HG02973 (cell line): ENCODE measurements at regions not wholly inside any gene's neighbourhood (a gene's known extent, or its start where the extent isn't known, plus 50 kb on each side); places are given as distances from the start of the nearest gene placed in this dataset.
"Not testable (repeated sequence)": the region's sequence is repeated elsewhere in the genome, so short reads cannot be mapped to it uniquely, and the experiment has no call there.

Source experiments
- ATAC-seq: cut with Tn5 transposase; IDR thresholded peaks from one replicate; pipeline ENCODE4 v1.9.1; 2021; ENCODE audit warnings: moderate library complexity; ENCODE audit not compliant: unreplicated experiment

GRCh38 chr2:53127061-53127650 is 640.4 kb upstream of the CHAC2 start:
- no peak for ATAC-seq

GRCh38 chr2:53114991-53115390 is 652.6 kb upstream of the CHAC2 start:
- no peak for ATAC-seq

GRCh38 chr2:53114582-53114981 is 653.0 kb upstream of the CHAC2 start:
- ATAC-seq = no peak

GRCh38 chr2:53112408-53112807 is 655.2 kb upstream of the CHAC2 start:
- ATAC-seq = not testable (repeated sequence)

GRCh38 chr2:53111406-53111805 is 656.2 kb upstream of the CHAC2 start:
- no peak for ATAC-seq

GRCh38 chr2:53111004-53111403 is 656.6 kb upstream of the CHAC2 start:
- no peak for ATAC-seq

- no peak for ATAC-seq
Measured at GRCh38 chr2:53108246-53108645, 659.4 kb upstream of the CHAC2 start.

GRCh38 chr2:53104263-53104662 is 663.3 kb upstream of the CHAC2 start:
- ATAC-seq = no peak

- ATAC-seq = no peak
Measured at GRCh38 chr2:53103679-53104078, 663.9 kb upstream of the CHAC2 start.

GRCh38 chr2:53098696-53099078 is 668.9 kb upstream of the CHAC2 start:
- no peak for ATAC-seq

GRCh38 chr2:53096351-53096750 is 671.3 kb upstream of the CHAC2 start:
- ATAC-seq = no peak

- ATAC-seq = no peak
Measured at GRCh38 chr2:53095664-53096063, 671.9 kb upstream of the CHAC2 start.

GRCh38 chr2:53095227-53095626 is 672.4 kb upstream of the CHAC2 start:
- no peak for ATAC-seq

- ATAC-seq = no peak
Measured at GRCh38 chr2:53093355-53093754, 674.2 kb upstream of the CHAC2 start.

- ATAC-seq = no peak
Measured at GRCh38 chr2:53091183-53091582, 676.4 kb upstream of the CHAC2 start.

- ATAC-seq = no peak
Measured at GRCh38 chr2:53087874-53088461, 679.6 kb upstream of the CHAC2 start.

- ATAC-seq = no peak
Measured at GRCh38 chr2:53087262-53087873, 680.2 kb upstream of the CHAC2 start.

- no peak for ATAC-seq
Measured at GRCh38 chr2:53077413-53077812, 690.2 kb upstream of the CHAC2 start.

GRCh38 chr2:53075760-53076159 is 691.8 kb upstream of the CHAC2 start:
- no peak for ATAC-seq

- no peak for ATAC-seq
Measured at GRCh38 chr2:53067533-53067932, 700.1 kb upstream of the CHAC2 start.

GRCh38 chr2:53067056-53067455 is 700.5 kb upstream of the CHAC2 start:
- no peak for ATAC-seq

GRCh38 chr2:53064154-53064553 is 703.5 kb upstream of the CHAC2 start:
- no peak for ATAC-seq

GRCh38 chr2:53058526-53058925 is 709.1 kb upstream of the CHAC2 start:
- no peak for ATAC-seq
